GM23248 (cell line): ENCODE measurements at regions not wholly inside any gene's neighbourhood (a gene's known extent, or its start where the extent isn't known, plus 50 kb on each side); places are given as distances from the start of the nearest gene placed in this dataset.

Source experiments
- EZH2 ChIP-seq: fragments of 200-600 bp; sonication (generic); IDR thresholded peaks from 2 replicates; pipeline ENCODE4 v1.6.1; 2018; ENCODE audit warnings: antibody characterized with exemption, mild to moderate bottlenecking; ENCODE audit not compliant: insufficient read depth, poor library complexity, severe bottlenecking
- EZH2phosphoT487 ChIP-seq: fragments of 200-600 bp; sonication (generic); IDR thresholded peaks from 2 replicates; pipeline ENCODE4 v1.6.1; 2018; ENCODE audit warnings: antibody characterized with exemption, moderate library complexity, mild to moderate bottlenecking, low read depth; ENCODE audit not compliant: insufficient read depth

DNA sequence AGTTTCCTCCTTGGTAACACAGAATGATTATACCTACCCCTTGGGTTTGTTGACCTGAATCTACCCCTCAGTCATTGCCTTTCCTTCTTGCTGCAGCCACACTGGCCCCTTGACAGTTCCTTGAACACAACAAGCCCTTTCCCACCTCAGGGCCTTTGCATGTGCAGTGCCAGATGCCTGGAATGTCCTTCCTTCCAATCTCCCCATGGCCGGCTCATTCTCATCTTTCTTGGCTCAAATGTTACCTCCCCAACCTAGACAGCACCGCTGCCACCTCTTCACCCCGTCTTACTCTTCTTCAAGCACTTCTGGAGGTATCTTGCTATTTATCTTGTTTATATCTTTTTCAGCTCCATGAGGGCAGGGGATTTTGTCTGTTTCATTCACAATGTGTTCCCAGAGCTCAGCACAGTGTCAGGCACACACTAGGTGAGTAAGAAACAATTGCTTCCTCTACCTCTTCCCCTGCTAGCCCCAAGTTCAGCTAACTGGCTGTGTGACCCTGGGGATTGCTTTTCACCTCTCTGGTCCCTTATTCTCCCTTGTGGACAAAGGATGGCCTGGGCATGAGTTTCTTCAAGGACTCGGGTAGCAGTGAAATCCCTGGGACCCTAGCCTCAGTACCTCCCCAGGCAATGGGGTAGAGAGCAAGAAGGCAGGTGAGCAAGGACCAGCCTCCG lies 121.5 kb downstream of the CEBPB start:
- TF ChIP-seq EZH2: no peak
- TF ChIP-seq EZH2phosphoT487: no peak
